ENCODE measurements at regions not wholly inside any gene's neighbourhood (a gene's known extent, or its start where the extent isn't known, plus 50 kb on each side); places are given as distances from the start of the nearest gene placed in this dataset.

DNA sequence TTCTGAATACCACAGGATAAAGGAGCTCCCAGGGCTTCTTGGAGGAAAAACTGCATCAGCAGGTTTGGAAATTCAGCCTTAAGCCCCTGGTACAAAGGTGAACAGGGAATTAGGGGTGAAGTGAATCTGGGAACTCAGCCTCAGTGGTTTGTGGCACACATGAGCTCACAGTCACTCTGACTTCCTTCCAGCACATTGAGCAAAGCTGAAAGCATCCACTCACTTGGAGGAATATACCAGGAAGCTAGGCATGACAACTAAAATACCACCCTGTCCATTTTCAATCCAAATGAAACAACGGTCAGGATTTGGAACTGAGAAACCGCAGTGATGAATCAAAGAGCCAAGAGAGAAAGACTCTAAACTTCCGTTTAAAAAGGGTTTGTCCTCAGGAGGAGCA, 216.1 kb downstream of the ICOS start:
- TF ChIP-seq, protein P1, sequence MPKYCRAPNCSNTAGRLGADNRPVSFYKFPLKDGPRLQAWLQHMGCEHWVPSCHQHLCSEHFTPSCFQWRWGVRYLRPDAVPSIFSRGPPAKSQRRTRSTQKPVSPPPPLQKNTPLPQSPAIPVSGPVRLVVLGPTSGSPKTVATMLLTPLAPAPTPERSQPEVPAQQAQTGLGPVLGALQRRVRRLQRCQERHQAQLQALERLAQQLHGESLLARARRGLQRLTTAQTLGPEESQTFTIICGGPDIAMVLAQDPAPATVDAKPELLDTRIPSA (CRISPR knock-in tag; IDR thresholded peaks at IDR 0.05; ENCODE audit: borderline replicate concordance): no peak
- TF ChIP-seq ZBTB1 (CRISPR knock-in tag; IDR thresholded peaks at IDR 0.05; ENCODE audit: borderline replicate concordance) (no peak), ETV6 (CRISPR knock-in tag; conservative IDR thresholded peaks at IDR 0.05) (no peak), ZNF543 (CRISPR knock-in tag; IDR thresholded peaks at IDR 0.05) (no peak), BRCA1 (CRISPR knock-in tag; IDR thresholded peaks at IDR 0.05) (no peak), RAD21 (CRISPR knock-in tag; IDR thresholded peaks at IDR 0.05) (no peak), ZNF792 (CRISPR knock-in tag; IDR thresholded peaks at IDR 0.05) (no peak), ZNF207 (IDR thresholded peaks at IDR 0.05; ENCODE audit: borderline replicate concordance) (no peak)
- TF ChIP-seq, protein P2, sequence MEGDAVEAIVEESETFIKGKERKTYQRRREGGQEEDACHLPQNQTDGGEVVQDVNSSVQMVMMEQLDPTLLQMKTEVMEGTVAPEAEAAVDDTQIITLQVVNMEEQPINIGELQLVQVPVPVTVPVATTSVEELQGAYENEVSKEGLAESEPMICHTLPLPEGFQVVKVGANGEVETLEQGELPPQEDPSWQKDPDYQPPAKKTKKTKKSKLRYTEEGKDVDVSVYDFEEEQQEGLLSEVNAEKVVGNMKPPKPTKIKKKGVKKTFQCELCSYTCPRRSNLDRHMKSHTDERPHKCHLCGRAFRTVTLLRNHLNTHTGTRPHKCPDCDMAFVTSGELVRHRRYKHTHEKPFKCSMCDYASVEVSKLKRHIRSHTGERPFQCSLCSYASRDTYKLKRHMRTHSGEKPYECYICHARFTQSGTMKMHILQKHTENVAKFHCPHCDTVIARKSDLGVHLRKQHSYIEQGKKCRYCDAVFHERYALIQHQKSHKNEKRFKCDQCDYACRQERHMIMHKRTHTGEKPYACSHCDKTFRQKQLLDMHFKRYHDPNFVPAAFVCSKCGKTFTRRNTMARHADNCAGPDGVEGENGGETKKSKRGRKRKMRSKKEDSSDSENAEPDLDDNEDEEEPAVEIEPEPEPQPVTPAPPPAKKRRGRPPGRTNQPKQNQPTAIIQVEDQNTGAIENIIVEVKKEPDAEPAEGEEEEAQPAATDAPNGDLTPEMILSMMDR (CRISPR knock-in tag; IDR thresholded peaks at IDR 0.05): no peak
- TF ChIP-seq, protein P3, sequence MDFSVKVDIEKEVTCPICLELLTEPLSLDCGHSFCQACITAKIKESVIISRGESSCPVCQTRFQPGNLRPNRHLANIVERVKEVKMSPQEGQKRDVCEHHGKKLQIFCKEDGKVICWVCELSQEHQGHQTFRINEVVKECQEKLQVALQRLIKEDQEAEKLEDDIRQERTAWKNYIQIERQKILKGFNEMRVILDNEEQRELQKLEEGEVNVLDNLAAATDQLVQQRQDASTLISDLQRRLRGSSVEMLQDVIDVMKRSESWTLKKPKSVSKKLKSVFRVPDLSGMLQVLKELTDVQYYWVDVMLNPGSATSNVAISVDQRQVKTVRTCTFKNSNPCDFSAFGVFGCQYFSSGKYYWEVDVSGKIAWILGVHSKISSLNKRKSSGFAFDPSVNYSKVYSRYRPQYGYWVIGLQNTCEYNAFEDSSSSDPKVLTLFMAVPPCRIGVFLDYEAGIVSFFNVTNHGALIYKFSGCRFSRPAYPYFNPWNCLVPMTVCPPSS (IDR thresholded peaks at IDR 0.05): no peak
